ENCODE measurements at regions not wholly inside any gene's neighbourhood (a gene's known extent, or its start where the extent isn't known, plus 50 kb on each side); places are given as distances from the start of the nearest gene placed in this dataset.
A peak's percentile ranks its signal among the peaks of the same experiment; 100 is the strongest.

DNA sequence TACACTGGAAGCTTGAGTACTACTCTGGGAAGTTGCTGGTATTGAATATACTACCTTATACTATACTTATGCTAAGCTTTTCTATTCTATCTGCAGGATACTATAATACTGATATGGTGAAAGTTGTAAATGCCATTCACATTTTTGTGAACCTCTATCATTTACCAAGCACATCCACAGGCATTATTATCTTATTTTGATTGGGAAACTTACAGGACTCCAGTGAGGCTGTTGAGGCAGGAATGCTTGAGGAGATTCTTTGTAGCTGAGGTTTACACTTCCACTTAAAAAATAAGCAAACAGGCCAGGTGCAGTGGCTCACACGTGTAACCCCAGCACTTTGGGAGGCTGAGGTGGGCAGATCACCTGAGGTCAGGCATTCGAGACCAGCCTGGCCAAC lies 442.9 kb downstream of the QKI start:
- Histone ChIP-seq H3K9me3 (replicated peaks; ENCODE audit: control insufficient read depth, low read depth, low read length) (peaks cover 3% of the 10 kb centered on the region), H3K27me3 (ENCODE audit: control insufficient read depth, insufficient read depth, low read length) (peaks cover 2% of the 10 kb centered on the region), H3K36me3 (ENCODE audit: control insufficient read depth, insufficient read depth, low read length) (no peaks in the 10 kb centered on the region), H3K4me3 (ENCODE audit: low read length) (no peak overlapping the region), H3K27ac (ENCODE audit: low read length) (no peak overlapping the region), H3K4me1 (ENCODE audit: control insufficient read depth, insufficient read depth, low read length) (peaks cover 3% of the 10 kb centered on the region)
- no CpG with 5 or more reads among the region's 2 CpGs for WGBS (ENCODE audit: insufficient coverage)
- no peak for DNase-seq

DNA sequence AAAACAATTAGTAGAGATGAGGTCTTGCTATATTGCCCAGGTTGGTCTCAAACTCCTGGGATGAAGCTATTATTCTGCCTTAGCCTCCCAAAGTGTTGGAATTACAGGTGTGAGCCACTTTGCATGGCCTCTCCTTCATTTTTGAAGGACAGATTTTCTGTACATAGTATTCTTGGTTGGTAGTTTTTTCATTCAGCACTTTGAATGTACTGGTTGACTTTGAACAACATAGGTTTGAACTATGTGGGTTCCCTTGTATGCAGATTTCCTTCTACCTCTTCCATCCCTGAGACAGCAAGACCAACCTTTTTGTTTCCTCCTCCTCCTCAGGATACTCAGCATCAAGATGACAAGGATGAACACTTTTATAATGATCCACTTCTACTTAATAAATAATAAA lies 436.4 kb downstream of the QKI start:
- Histone ChIP-seq H3K27me3 (ENCODE audit: control insufficient read depth, insufficient read depth, low read length) (no peaks in the 10 kb centered on the region), H3K27ac (ENCODE audit: low read length) (no peak overlapping the region), H3K4me1 (ENCODE audit: control insufficient read depth, insufficient read depth, low read length) (no peaks in the 10 kb centered on the region), H3K36me3 (ENCODE audit: control insufficient read depth, insufficient read depth, low read length) (no peaks in the 10 kb centered on the region), H3K9me3 (replicated peaks; ENCODE audit: control insufficient read depth, low read depth, low read length) (peaks cover 18% of the 10 kb centered on the region), H3K4me3 (ENCODE audit: low read length) (no peak overlapping the region)
- no peak for DNase-seq

DNA sequence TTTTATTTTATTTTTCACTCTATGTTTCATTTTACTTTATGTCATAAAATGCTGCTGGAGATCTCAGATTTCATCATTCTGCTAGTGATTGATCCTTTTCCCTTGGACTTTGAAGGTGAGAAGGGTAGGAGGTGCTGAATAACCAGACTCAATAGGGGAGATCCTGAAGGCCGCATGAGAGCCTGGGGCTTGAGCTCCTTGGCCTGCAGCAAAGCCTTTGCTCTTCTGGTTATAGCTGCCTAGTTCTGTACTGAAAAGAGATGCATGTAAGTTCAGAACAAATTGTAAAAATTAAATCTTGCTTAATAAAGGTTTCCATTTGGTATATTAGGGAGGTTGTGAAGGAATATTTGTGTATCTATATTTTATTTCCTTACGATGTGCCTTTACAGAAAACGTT lies 430.2 kb downstream of the QKI start:
- H3K4me3 ChIP-seq (ENCODE audit: low read length): no peak overlapping the region
- DNase-seq: no peak
- H3K36me3 ChIP-seq (ENCODE audit: control insufficient read depth, insufficient read depth, low read length): no peaks in the 10 kb centered on the region
- H3K9me3 ChIP-seq (replicated peaks; ENCODE audit: control insufficient read depth, low read depth, low read length): peaks cover 4% of the 10 kb centered on the region
- no peaks in the 10 kb centered on the region for H3K27me3 ChIP-seq (ENCODE audit: control insufficient read depth, insufficient read depth, low read length)
- no peak overlapping the region for H3K27ac ChIP-seq (ENCODE audit: low read length)
- WGBS (ENCODE audit: insufficient coverage): 60% methylated on average over 1 of the region's 3 CpGs
- H3K4me1 ChIP-seq (ENCODE audit: control insufficient read depth, insufficient read depth, low read length): no peaks in the 10 kb centered on the region

DNA sequence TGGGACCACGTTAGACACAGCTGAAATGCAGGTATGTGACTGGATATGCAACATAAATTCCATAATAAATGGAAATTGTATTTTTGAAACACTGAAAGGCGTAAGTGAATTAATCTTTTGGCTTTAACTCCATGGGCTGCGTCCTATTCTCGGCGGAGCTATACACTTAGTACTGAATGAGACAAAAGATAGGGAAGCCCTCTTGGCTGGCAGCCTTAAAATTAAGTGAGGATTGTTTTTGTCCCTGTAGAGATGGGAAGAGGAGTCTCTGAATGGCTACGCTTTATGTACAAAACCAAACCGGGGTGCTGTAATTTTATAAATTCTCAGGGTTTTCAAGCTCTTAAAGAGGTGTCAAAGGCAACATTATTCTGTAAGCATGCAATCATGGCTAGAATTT lies 429.8 kb downstream of the QKI start:
- DNase-seq: no peak
- Histone ChIP-seq H3K27me3 (ENCODE audit: control insufficient read depth, insufficient read depth, low read length) (no peaks in the 10 kb centered on the region), H3K36me3 (ENCODE audit: control insufficient read depth, insufficient read depth, low read length) (no peaks in the 10 kb centered on the region), H3K4me3 (ENCODE audit: low read length) (no peak overlapping the region), H3K27ac (ENCODE audit: low read length) (no peak overlapping the region), H3K9me3 (replicated peaks; ENCODE audit: control insufficient read depth, low read depth, low read length) (peaks cover 4% of the 10 kb centered on the region), H3K4me1 (ENCODE audit: control insufficient read depth, insufficient read depth, low read length) (no peaks in the 10 kb centered on the region)
- 61% methylated on average over 3 of the region's 7 CpGs for WGBS (ENCODE audit: insufficient coverage)

DNA sequence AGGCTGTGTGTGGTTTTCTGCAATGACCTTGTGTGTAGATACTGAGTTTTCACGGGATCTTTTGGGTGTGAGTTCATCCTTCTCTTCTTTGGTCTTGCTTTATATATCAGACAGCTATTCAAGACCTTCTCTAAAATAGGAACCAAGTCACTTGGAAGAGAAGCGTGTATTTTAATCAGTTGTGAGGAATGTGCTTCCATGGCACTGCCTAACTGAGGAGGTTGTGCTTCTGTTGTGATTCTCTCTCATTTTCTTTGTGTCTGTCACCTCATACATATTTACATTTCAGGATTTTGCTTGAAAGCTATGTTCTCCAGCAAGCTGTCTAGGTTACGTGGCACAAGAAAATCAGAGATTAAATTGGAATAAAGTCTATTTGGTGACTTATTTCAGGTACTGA lies 428.7 kb downstream of the QKI start:
- Histone ChIP-seq H3K27me3 (ENCODE audit: control insufficient read depth, insufficient read depth, low read length) (no peaks in the 10 kb centered on the region), H3K4me3 (ENCODE audit: low read length) (no peak overlapping the region), H3K4me1 (ENCODE audit: control insufficient read depth, insufficient read depth, low read length) (no peaks in the 10 kb centered on the region), H3K27ac (ENCODE audit: low read length) (no peak overlapping the region), H3K36me3 (ENCODE audit: control insufficient read depth, insufficient read depth, low read length) (no peaks in the 10 kb centered on the region), H3K9me3 (replicated peaks; ENCODE audit: control insufficient read depth, low read depth, low read length) (peaks cover 4% of the 10 kb centered on the region)
- WGBS (ENCODE audit: insufficient coverage): no CpG with 5 or more reads among the region's 3 CpGs
- no peak for DNase-seq

DNA sequence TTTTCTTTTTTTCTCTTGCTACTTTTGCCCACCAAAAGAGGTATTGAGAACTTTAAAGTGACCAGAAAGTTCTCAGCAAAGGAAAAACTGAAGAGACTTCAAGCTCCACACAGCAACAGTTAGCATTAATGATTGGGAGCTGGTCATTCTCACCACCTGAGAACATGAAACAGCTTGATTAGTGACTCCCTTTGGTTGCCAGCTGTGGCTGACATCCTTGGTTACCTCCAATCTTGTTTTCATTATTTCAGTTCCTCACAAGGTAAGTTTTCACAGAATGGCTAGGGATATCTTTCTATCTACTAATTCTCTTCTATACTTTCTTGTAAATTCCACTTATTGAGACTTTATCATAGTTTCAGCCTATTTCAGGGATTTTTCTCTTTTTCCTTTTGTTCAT lies 427.9 kb downstream of the QKI start:
- H3K27ac ChIP-seq (ENCODE audit: low read length): no peak overlapping the region

DNA sequence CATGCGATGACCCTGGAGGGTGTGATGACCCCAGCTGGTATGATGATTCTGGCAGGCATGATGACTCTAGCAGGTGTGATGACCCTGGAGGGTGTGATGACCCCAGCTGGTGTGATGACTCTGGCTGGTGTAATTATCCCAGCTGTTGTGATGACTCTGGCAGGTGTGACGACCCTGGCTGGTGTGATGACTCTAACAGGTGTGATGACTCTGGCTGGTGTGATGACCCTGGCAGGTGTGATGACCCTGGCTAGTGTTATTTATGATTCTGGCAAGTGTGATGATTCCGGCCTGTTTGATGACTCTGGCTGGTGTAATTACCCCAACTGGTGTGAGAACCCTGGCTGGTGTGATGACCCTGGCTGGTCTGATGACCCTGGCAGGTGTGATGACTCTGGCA lies 427.2 kb downstream of the QKI start:
- WGBS (ENCODE audit: insufficient coverage): 93% methylated on average over 3 of the region's 3 CpGs
- no peaks in the 10 kb centered on the region for H3K27me3 ChIP-seq (ENCODE audit: control insufficient read depth, insufficient read depth, low read length)
- no peak overlapping the region for H3K4me3 ChIP-seq (ENCODE audit: low read length)
- H3K36me3 ChIP-seq (ENCODE audit: control insufficient read depth, insufficient read depth, low read length): no peaks in the 10 kb centered on the region
- no peak for DNase-seq
- H3K4me1 ChIP-seq (ENCODE audit: control insufficient read depth, insufficient read depth, low read length): peaks cover 8% of the 10 kb centered on the region
- peaks cover 4% of the 10 kb centered on the region for H3K9me3 ChIP-seq (replicated peaks; ENCODE audit: control insufficient read depth, low read depth, low read length)
- no peak overlapping the region for H3K27ac ChIP-seq (ENCODE audit: low read length)

More for the DNA sequence above, 427.9 kb downstream of the QKI start:
- peaks cover 4% of the 10 kb centered on the region for H3K9me3 ChIP-seq (replicated peaks; ENCODE audit: control insufficient read depth, low read depth, low read length)
- no peaks in the 10 kb centered on the region for H3K27me3 ChIP-seq (ENCODE audit: control insufficient read depth, insufficient read depth, low read length)
- no peak for DNase-seq
- H3K4me3 ChIP-seq (ENCODE audit: low read length): no peak overlapping the region
- peaks cover 7% of the 10 kb centered on the region for H3K4me1 ChIP-seq (ENCODE audit: control insufficient read depth, insufficient read depth, low read length)
- H3K36me3 ChIP-seq (ENCODE audit: control insufficient read depth, insufficient read depth, low read length): no peaks in the 10 kb centered on the region

DNA sequence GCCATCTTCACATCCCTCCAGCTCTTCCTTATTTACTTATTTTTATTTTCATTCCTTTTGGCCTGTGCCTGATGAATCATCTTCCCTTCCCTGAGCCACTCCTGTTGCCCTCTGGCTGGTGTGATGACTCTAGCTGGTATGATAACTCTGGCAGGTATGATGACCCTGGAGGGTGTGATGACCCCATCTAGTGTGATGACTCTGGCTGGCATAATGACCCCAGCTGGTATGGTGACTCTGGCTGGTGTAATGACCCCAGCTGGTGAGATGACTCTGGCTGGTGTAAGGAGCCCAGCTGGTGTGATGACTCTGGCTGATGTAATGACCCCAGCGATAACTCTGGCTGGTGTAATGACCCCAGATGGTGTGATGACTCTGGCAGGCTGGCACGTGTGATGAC lies 426.8 kb downstream of the QKI start:
- no peak for DNase-seq
- 69% methylated on average over 2 of the region's 2 CpGs for WGBS (ENCODE audit: insufficient coverage)
- Histone ChIP-seq H3K9me3 (replicated peaks; ENCODE audit: control insufficient read depth, low read depth, low read length) (peaks cover 4% of the 10 kb centered on the region), H3K4me3 (ENCODE audit: low read length) (no peak overlapping the region), H3K27ac (ENCODE audit: low read length) (no peak overlapping the region), H3K36me3 (ENCODE audit: control insufficient read depth, insufficient read depth, low read length) (no peaks in the 10 kb centered on the region), H3K27me3 (ENCODE audit: control insufficient read depth, insufficient read depth, low read length) (no peaks in the 10 kb centered on the region), H3K4me1 (ENCODE audit: control insufficient read depth, insufficient read depth, low read length) (peaks cover 8% of the 10 kb centered on the region)

DNA sequence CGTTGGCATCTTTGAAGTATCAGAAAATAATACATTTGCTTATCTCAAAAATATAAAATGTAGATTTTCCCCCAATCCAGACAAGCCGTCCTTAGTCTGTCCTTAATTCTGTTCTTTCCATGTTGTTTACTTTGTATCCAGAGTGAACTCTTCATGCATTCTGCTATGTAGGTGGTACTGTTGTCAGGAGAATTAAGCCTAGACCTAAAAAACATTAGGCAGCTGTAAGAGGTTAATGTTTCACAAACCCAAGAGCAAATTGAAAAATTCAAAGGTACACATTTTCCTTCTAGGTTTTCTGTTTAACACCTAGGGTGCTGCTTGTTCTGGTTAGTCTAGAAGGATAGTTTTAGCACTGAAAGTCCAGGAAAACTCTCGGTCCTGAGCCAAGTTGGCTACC lies 426.4 kb downstream of the QKI start:
- no peaks in the 10 kb centered on the region for H3K36me3 ChIP-seq (ENCODE audit: control insufficient read depth, insufficient read depth, low read length)
- peaks cover 8% of the 10 kb centered on the region for H3K4me1 ChIP-seq (ENCODE audit: control insufficient read depth, insufficient read depth, low read length)
- no peak overlapping the region for H3K4me3 ChIP-seq (ENCODE audit: low read length)
- no peaks in the 10 kb centered on the region for H3K27me3 ChIP-seq (ENCODE audit: control insufficient read depth, insufficient read depth, low read length)
- no peak for DNase-seq
- H3K27ac ChIP-seq (ENCODE audit: low read length): no peak overlapping the region
- H3K9me3 ChIP-seq (replicated peaks; ENCODE audit: control insufficient read depth, low read depth, low read length): peaks cover 4% of the 10 kb centered on the region
- no CpG with 5 or more reads among the region's 3 CpGs for WGBS (ENCODE audit: insufficient coverage)

DNA sequence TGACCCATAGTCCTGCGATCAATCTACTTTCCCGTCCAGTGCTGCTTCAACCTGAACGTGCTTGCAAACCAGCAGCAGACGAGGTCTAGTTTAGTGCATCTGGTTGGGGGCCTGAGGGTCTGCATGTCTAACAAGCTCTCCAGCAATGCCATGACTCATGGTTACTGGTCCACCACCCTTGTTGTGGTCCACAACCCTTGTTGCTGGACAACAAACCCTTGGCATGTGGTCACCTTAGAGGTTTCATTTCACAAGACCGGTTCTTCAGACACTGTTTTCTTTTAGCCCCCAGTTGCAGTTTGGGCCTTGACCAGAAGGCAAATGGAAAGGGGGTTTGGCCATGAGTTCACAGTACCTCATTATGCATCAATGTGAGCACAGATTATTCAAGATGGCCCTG lies 424.8 kb downstream of the QKI start:
- Histone ChIP-seq H3K9me3 (replicated peaks; ENCODE audit: control insufficient read depth, low read depth, low read length) (peaks cover 4% of the 10 kb centered on the region), H3K27me3 (ENCODE audit: control insufficient read depth, insufficient read depth, low read length) (no peaks in the 10 kb centered on the region), H3K4me3 (ENCODE audit: low read length) (no peak overlapping the region), H3K36me3 (ENCODE audit: control insufficient read depth, insufficient read depth, low read length) (no peaks in the 10 kb centered on the region), H3K4me1 (ENCODE audit: control insufficient read depth, insufficient read depth, low read length) (peaks cover 8% of the 10 kb centered on the region), H3K27ac (ENCODE audit: low read length) (no peak overlapping the region)
- WGBS (ENCODE audit: insufficient coverage): 95% methylated on average over 4 of the region's 5 CpGs
- no peak for DNase-seq

DNA sequence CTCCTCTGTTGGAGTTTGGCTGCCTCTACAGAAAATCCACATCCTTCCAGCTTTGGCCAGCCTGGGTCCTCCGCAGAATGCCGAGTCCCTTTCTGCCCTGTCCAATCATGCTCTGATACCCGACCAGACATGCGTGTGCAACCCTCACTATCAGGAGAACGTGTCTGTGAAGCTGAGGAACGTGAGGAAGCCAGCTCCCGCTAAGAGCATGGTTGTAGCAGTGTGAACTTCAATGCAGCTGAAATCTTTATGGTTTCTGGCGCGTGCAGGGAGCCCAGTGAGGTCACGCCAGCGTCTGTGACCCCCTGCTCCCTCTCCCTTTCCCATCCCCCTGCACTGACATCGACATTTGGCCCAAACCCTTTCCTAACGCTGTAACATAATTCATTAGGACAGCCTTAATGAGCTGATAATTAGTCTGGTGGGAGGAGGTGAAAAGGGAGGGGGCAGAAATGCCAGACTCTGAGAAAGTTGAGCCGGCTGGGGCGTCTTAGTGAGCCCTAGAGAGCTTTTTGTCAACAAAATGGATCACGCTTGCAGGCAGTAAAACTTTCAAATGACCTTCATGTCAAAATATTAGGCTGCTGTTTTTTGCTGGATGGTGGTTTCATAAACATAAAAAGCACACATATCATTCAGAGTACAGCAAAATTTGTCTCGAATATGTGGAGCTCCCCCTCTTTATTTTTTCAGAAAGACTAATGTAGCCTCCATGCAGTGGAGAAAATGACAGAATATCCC lies 423.3 kb downstream of the QKI start:
- H3K4me3 ChIP-seq (ENCODE audit: low read length): no peak overlapping the region
- H3K4me1 ChIP-seq (ENCODE audit: control insufficient read depth, insufficient read depth, low read length): peaks cover 8% of the 10 kb centered on the region
- H3K36me3 ChIP-seq (ENCODE audit: control insufficient read depth, insufficient read depth, low read length): no peaks in the 10 kb centered on the region
- H3K9me3 ChIP-seq (replicated peaks; ENCODE audit: control insufficient read depth, low read depth, low read length): peaks cover 4% of the 10 kb centered on the region
- H3K27ac ChIP-seq (ENCODE audit: low read length): peak overlapping the region; percentile 33
- H3K27me3 ChIP-seq (ENCODE audit: control insufficient read depth, insufficient read depth, low read length): no peaks in the 10 kb centered on the region
- DNase-seq: peak; percentile 44
- 10% methylated on average over 6 of the region's 17 CpGs for WGBS (ENCODE audit: insufficient coverage)

Data from muscle of leg (tissue), 3 donors.